WI38 (cell line): ENCODE measurements at regions not wholly inside any gene's neighbourhood (a gene's known extent, or its start where the extent isn't known, plus 50 kb on each side); places are given as distances from the start of the nearest gene placed in this dataset.
A peak's percentile ranks its signal among the peaks of the same experiment; 100 is the strongest.

Experiments
- H3K4me3 ChIP-seq: 2 replicates; pipeline ENCODE4 v1.5.1; 2011; ENCODE audit warnings: low read depth, mild to moderate bottlenecking, control low read depth, low read length
- CTCF ChIP-seq: IDR thresholded peaks from 2 replicates; pipeline ENCODE4 v1.5.1; 2012; ENCODE audit warnings: low read depth, mild to moderate bottlenecking, control low read depth, low read length

GRCh38 chr9:19965336-19965735 is 176.5 kb upstream of the SLC24A2 start:
- TF ChIP-seq CTCF, result no peak

DNA sequence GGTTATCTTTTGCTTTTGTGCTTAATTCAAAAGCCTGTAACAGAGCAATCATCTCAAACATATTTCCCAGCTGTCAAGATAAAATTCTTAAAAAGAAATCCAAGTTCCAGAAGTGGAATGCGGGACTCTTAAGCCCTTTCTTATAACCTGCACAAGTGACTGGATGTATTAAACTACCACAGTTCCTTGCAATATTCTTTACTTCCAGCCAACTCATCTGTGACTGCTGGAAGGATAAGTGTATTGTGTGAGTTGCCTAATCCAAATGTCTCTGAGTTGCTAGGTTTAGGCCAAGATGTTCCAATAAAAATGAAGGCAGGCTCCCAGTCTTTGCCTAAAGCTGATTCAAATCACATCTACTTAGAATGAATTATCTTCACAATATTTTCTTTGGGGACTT is 159.2 kb upstream of the SLC24A2 start:
- no peak for TF ChIP-seq CTCF
- H3K4me3 ChIP-seq, result no peak overlapping the region

More at GRCh38 chr9:19965336-19965735, 176.5 kb upstream of the SLC24A2 start:
- H3K4me3 ChIP-seq, result no peak overlapping the region

DNA sequence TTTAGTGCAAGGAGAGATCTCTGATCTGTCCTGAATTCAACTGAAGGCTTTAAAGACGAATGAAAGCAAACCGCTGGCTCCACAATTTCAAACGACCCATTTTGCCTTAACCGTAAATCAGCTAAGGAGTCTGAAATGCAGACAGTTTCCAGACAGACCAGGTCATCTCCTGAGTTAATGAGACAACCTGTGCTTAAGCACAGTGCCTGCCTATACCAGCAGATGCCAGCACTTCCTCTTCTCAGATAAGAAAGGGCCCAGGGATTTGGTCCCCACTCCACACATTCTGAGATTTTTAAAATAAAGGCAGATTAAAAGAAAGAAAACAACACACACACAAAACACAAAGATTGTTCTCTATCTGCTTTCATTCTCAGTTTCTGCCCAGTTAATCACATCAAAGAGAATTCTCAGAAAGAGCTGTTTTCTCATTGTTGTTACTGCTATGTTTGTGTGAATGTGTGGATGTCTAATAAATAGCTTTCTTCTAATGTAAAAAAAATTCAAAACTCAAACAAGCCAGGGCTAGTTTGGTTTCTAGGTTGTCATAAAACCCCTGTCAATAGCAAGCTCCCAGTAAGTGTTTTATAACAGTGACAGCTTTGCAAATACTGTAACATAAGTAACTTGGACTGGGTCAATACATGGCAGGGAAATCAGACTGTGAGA is 157.7 kb upstream of the SLC24A2 start:
- H3K4me3 ChIP-seq, result no peak overlapping the region
- peak; percentile 39; the same call in 1 of the 2 replicates for TF ChIP-seq CTCF

DNA sequence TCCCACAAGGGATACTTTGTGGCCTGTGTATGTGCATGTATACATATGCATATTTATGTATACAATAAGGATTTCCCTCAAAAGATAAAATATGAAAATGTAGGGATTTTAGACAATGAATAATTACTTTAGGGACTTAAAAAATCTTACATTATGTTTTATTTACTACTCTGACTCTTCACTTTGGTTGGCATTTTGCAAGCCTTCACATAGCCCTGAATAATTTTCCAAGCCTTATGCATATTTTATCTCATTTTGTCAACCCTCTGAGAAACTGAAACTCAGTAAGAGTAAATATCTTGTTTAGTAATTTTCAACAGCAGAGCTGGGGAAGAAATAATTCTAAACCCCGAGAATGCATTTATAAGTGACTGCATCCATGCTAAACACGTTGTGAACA is 153.0 kb upstream of the SLC24A2 start:
- no peak for TF ChIP-seq CTCF
- H3K4me3 ChIP-seq, result no peak overlapping the region

DNA sequence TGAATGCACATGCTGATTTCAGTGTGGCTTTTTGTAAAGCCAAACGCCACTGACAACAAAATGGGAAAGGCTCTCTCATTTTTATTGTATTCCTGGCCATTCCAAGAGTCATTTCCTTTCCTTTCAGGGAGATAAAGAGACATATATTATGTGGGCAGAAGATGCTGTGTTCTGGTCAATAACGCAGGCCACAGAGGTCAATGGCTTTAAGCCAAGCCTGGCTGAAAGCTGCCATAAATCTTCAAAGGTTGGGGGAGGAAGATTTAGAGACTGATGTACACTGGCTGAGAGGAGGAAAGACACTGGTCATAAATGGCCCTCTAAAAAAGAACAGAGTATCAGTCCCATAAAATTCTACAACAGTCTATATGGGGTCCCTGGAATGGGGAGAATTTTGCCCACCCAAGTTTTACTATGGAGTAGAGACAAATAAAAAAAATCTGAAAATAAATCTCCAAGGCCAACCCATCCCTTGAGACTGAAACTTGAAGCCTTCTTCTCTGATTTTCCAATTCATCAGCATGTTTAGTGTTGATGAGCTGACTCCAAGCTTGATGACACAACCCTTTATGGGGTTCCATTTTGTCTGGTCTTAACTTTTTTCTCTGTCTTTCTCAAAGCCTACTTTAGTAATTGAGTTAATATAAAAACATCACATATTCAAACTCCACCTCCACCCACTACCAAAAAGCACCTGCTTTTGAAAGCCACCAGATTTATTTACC is 152.1 kb upstream of the SLC24A2 start:
- no peak for TF ChIP-seq CTCF

GRCh38 chr9:19939734-19940278 is 151.0 kb upstream of the SLC24A2 start:
- H3K4me3 ChIP-seq, result no peak overlapping the region
- TF ChIP-seq CTCF, result no peak

More for the DNA sequence above, 152.1 kb upstream of the SLC24A2 start:
- no peak overlapping the region for H3K4me3 ChIP-seq
